ENCODE measurements at regions not wholly inside any gene's neighbourhood (a gene's known extent, or its start where the extent isn't known, plus 50 kb on each side); places are given as distances from the start of the nearest gene placed in this dataset.

GRCh38 chr13:31853643-31854326 lies 114.5 kb downstream of the RXFP2 start:
- DNase-seq, result no peak

GRCh38 chr13:31859571-31859970 lies 120.2 kb downstream of the RXFP2 start:
- no peak for DNase-seq

GRCh38 chr13:31860002-31860401 lies 120.7 kb downstream of the RXFP2 start:
- DNase-seq, result no peak

- DNase-seq, result no peak
Observed at GRCh38 chr13:31862828-31863227, 123.5 kb downstream of the RXFP2 start.

- DNase-seq, result no peak
Observed at GRCh38 chr13:31864307-31864706, 125.0 kb downstream of the RXFP2 start.

- no peak for DNase-seq
Observed at GRCh38 chr13:31866099-31866498, 126.8 kb downstream of the RXFP2 start.

GRCh38 chr13:31867709-31868108 lies 128.4 kb downstream of the RXFP2 start:
- DNase-seq, result no peak

- no peak for DNase-seq
Observed at GRCh38 chr13:31869582-31869981, 130.3 kb downstream of the RXFP2 start.

GRCh38 chr13:31870511-31870910 lies 131.2 kb downstream of the RXFP2 start:
- DNase-seq, result no peak

GRCh38 chr13:31873145-31873544 lies 133.8 kb downstream of the RXFP2 start:
- DNase-seq, result no peak

GRCh38 chr13:31875134-31875533 lies 135.8 kb downstream of the RXFP2 start:
- DNase-seq, result no peak

GRCh38 chr13:31878052-31878451 lies 138.7 kb downstream of the RXFP2 start:
- no peak for DNase-seq

GRCh38 chr13:31878495-31878894 lies 139.2 kb downstream of the RXFP2 start:
- DNase-seq, result no peak

- DNase-seq, result no peak
Observed at GRCh38 chr13:31878955-31879354, 139.6 kb downstream of the RXFP2 start.

- no peak for DNase-seq
Observed at GRCh38 chr13:31880851-31881494, 141.6 kb downstream of the RXFP2 start.

GRCh38 chr13:31881495-31881882 lies 142.2 kb downstream of the RXFP2 start:
- no peak for DNase-seq

- DNase-seq, result no peak
Observed at GRCh38 chr13:31882794-31883193, 143.5 kb downstream of the RXFP2 start.

- no peak for DNase-seq
Observed at GRCh38 chr13:31884556-31884955, 145.2 kb downstream of the RXFP2 start.

- DNase-seq, result no peak
Observed at GRCh38 chr13:31885994-31886393, 145.6 kb upstream of the FRY start.

GRCh38 chr13:31887286-31887685 lies 144.3 kb upstream of the FRY start:
- DNase-seq, result no peak

- no peak for DNase-seq
Observed at GRCh38 chr13:31890946-31891345, 140.6 kb upstream of the FRY start.

- DNase-seq, result no peak
Observed at GRCh38 chr13:31891472-31891871, 140.1 kb upstream of the FRY start.

GRCh38 chr13:31894931-31895330 lies 136.6 kb upstream of the FRY start:
- no peak for DNase-seq

GRCh38 chr13:31895691-31896090 lies 135.9 kb upstream of the FRY start:
- DNase-seq, result no peak

- no peak for DNase-seq
Observed at GRCh38 chr13:31896427-31896826, 135.1 kb upstream of the FRY start.

All from GF-D8 (cell line).